GM08714 (cell line): ENCODE measurements at regions not wholly inside any gene's neighbourhood (a gene's known extent, or its start where the extent isn't known, plus 50 kb on each side); places are given as distances from the start of the nearest gene placed in this dataset.

Source experiments
- H3K4me3 ChIP-seq: fragments of 200-500 bp; sonication (Bioruptor generic); 2 replicates; pipeline ENCODE4 v1.5.1; 2014; ENCODE audit warnings: mild to moderate bottlenecking, low read length, inconsistent platforms
- ZNF274 ChIP-seq: IDR thresholded peaks from 2 replicates; pipeline ENCODE4 v1.6.1; 2012; ENCODE audit warnings: mild to moderate bottlenecking, low read depth, low read length

GRCh38 chr9:118418887-118419565 is 714.8 kb downstream of the TLR4 start:
- H3K4me3 ChIP-seq, result no peak overlapping the region

GRCh38 chr9:118419676-118420075 is 715.5 kb downstream of the TLR4 start:
- no peak for TF ChIP-seq ZNF274
- no peak overlapping the region for H3K4me3 ChIP-seq

More at GRCh38 chr9:118418887-118419565, 714.8 kb downstream of the TLR4 start:
- no peak for TF ChIP-seq ZNF274

- no peak for TF ChIP-seq ZNF274
Measured at GRCh38 chr9:118422508-118422907, 718.3 kb downstream of the TLR4 start.

GRCh38 chr9:118423021-118423420 is 718.8 kb downstream of the TLR4 start:
- H3K4me3 ChIP-seq, result no peak overlapping the region
- no peak for TF ChIP-seq ZNF274

More at GRCh38 chr9:118422508-118422907, 718.3 kb downstream of the TLR4 start:
- no peak overlapping the region for H3K4me3 ChIP-seq

GRCh38 chr9:118423721-118424120 is 719.5 kb downstream of the TLR4 start:
- no peak overlapping the region for H3K4me3 ChIP-seq
- TF ChIP-seq ZNF274, result no peak

- TF ChIP-seq ZNF274, result no peak
Measured at GRCh38 chr9:118426772-118427171, 722.6 kb downstream of the TLR4 start.

GRCh38 chr9:118438810-118439209 is 734.6 kb downstream of the TLR4 start:
- TF ChIP-seq ZNF274, result no peak
- no peak overlapping the region for H3K4me3 ChIP-seq

More at GRCh38 chr9:118426772-118427171, 722.6 kb downstream of the TLR4 start:
- no peak overlapping the region for H3K4me3 ChIP-seq

GRCh38 chr9:118439441-118439840 is 735.2 kb downstream of the TLR4 start:
- H3K4me3 ChIP-seq, result no peak overlapping the region
- TF ChIP-seq ZNF274, result no peak

- no peak overlapping the region for H3K4me3 ChIP-seq
- TF ChIP-seq ZNF274, result no peak
Measured at GRCh38 chr9:118444403-118444802, 740.2 kb downstream of the TLR4 start.

- TF ChIP-seq ZNF274, result no peak
- H3K4me3 ChIP-seq, result no peak overlapping the region
Measured at GRCh38 chr9:118446943-118447639, 742.9 kb downstream of the TLR4 start.

GRCh38 chr9:118449554-118449953 is 745.4 kb downstream of the TLR4 start:
- H3K4me3 ChIP-seq, result no peak overlapping the region
- no peak for TF ChIP-seq ZNF274

- no peak for TF ChIP-seq ZNF274
- H3K4me3 ChIP-seq, result no peak overlapping the region
Measured at GRCh38 chr9:118455259-118455658, 751.1 kb downstream of the TLR4 start.

- no peak for TF ChIP-seq ZNF274
- no peak overlapping the region for H3K4me3 ChIP-seq
Measured at GRCh38 chr9:118455788-118456187, 751.6 kb downstream of the TLR4 start.

GRCh38 chr9:118457171-118458000 is 753.2 kb downstream of the TLR4 start:
- H3K4me3 ChIP-seq, result no peak overlapping the region
- TF ChIP-seq ZNF274, result no peak

GRCh38 chr9:118459913-118460312 is 755.7 kb downstream of the TLR4 start:
- H3K4me3 ChIP-seq, result no peak overlapping the region
- no peak for TF ChIP-seq ZNF274

GRCh38 chr9:118463419-118463818 is 759.2 kb downstream of the TLR4 start:
- TF ChIP-seq ZNF274, result no peak
- no peak overlapping the region for H3K4me3 ChIP-seq
